ENCODE measurements at regions not wholly inside any gene's neighbourhood (a gene's known extent, or its start where the extent isn't known, plus 50 kb on each side); places are given as distances from the start of the nearest gene placed in this dataset.

DNA sequence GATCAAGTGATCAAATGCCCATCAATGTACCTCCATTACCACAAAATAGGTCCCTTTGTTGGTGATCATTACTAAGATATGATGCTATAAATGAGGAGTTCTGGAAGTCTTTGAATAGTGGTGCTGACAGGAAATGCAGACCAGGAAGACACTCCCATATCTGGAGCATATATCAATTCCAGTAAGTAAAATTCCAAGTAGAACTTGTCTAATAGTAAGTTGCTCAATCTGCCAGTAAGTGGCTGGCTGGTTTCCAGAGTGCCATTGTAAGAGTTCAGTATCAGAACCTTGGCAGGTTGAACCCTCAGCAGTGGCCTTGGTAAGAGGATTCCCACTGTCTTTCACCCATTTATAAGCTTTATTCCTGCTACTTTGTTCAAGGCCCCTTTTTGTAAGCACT, 379.9 kb upstream of the RBMS3 start:
- Mint-ChIP-seq H3K27me3 (ENCODE audit: insufficient read depth, low read depth) (no peaks in the 10 kb centered on the region), H3K27ac (no peak overlapping the region), H3K4me1 (no peaks in the 10 kb centered on the region), H3K9me3 (peaks cover 10% of the 10 kb centered on the region), H3K36me3 (no peaks in the 10 kb centered on the region), H3K4me3 (no peak overlapping the region)
- H3K4me2 ChIP-seq: no peak overlapping the region
- no peak overlapping the region for H3K4me3 ChIP-seq
- H3K9ac ChIP-seq: no peak overlapping the region
- no peak for DNase-seq (ENCODE audit: low spot score)
- H3K9me3 ChIP-seq (ENCODE audit: low read depth): no peaks in the 10 kb centered on the region
- TF ChIP-seq EZH2 (IDR thresholded peaks at IDR 0.05): no peak
- TF ChIP-seq, protein P1, sequence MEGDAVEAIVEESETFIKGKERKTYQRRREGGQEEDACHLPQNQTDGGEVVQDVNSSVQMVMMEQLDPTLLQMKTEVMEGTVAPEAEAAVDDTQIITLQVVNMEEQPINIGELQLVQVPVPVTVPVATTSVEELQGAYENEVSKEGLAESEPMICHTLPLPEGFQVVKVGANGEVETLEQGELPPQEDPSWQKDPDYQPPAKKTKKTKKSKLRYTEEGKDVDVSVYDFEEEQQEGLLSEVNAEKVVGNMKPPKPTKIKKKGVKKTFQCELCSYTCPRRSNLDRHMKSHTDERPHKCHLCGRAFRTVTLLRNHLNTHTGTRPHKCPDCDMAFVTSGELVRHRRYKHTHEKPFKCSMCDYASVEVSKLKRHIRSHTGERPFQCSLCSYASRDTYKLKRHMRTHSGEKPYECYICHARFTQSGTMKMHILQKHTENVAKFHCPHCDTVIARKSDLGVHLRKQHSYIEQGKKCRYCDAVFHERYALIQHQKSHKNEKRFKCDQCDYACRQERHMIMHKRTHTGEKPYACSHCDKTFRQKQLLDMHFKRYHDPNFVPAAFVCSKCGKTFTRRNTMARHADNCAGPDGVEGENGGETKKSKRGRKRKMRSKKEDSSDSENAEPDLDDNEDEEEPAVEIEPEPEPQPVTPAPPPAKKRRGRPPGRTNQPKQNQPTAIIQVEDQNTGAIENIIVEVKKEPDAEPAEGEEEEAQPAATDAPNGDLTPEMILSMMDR (IDR thresholded peaks at IDR 0.05): no peak
- TF ChIP-seq EZH2phosphoT487 (IDR thresholded peaks at IDR 0.05): no peak
- no peaks in the 10 kb centered on the region for H3K4me1 ChIP-seq
- no peaks in the 10 kb centered on the region for H3F3A ChIP-seq (ENCODE audit: low read depth)
- H3K79me2 ChIP-seq (ENCODE audit: low read depth): no peaks in the 10 kb centered on the region
- H2AFZ ChIP-seq (replicated peaks): no peak overlapping the region
- H3K36me3 ChIP-seq: no peaks in the 10 kb centered on the region
- no peaks in the 10 kb centered on the region for H4K20me1 ChIP-seq (ENCODE audit: low read depth)
- H3K27me3 ChIP-seq: no peaks in the 10 kb centered on the region
- no peak overlapping the region for H3K27ac ChIP-seq

DNA sequence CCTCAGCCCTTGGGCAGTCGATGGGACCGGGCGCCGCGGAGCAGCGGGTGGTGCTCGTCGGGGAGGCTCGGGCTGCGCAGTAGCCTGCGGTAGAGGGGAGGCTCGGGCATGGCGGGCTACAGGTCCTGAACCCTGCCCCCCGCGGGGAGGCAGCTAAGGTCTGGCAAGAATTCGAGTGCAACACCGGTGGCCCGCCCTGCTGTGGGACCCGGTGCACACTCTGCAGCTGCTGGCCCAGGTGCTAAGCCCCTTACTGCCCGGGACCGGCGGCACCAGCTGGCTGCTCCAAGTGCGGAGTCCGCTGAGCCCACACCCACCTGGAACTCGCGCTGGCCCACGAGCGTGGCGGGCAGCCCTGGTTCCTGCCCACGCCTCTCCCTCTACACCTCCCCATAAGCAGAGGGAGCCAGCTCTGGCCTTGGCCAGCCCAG, 377.7 kb upstream of the RBMS3 start:
- no peak overlapping the region for H3K27ac Mint-ChIP-seq
- no peaks in the 10 kb centered on the region for H3K9me3 ChIP-seq (ENCODE audit: low read depth)
- H3K79me2 ChIP-seq (ENCODE audit: low read depth): no peaks in the 10 kb centered on the region
- DNase-seq (ENCODE audit: low spot score): no peak
- no peaks in the 10 kb centered on the region for H3K27me3 ChIP-seq
- TF ChIP-seq EZH2phosphoT487 (IDR thresholded peaks at IDR 0.05) (no peak), EZH2 (IDR thresholded peaks at IDR 0.05) (no peak)
- TF ChIP-seq, protein P1 (IDR thresholded peaks at IDR 0.05): no peak
- H3K9ac ChIP-seq: no peak overlapping the region
- H3K4me3 Mint-ChIP-seq: no peak overlapping the region
- H3K9me3 Mint-ChIP-seq: peaks cover 9% of the 10 kb centered on the region
- H3K36me3 Mint-ChIP-seq: no peaks in the 10 kb centered on the region
- H3K4me3 ChIP-seq: no peak overlapping the region
- H3K36me3 ChIP-seq: no peaks in the 10 kb centered on the region
- no peaks in the 10 kb centered on the region for H3K4me1 Mint-ChIP-seq
- H3K4me2 ChIP-seq: no peak overlapping the region
- peaks cover 3% of the 10 kb centered on the region for H3K27me3 Mint-ChIP-seq (ENCODE audit: insufficient read depth, low read depth)
- no peaks in the 10 kb centered on the region for H3K4me1 ChIP-seq
- no peak overlapping the region for H2AFZ ChIP-seq (replicated peaks)
- no peak overlapping the region for H3K27ac ChIP-seq
- no peaks in the 10 kb centered on the region for H3F3A ChIP-seq (ENCODE audit: low read depth)
- H4K20me1 ChIP-seq (ENCODE audit: low read depth): no peaks in the 10 kb centered on the region

DNA sequence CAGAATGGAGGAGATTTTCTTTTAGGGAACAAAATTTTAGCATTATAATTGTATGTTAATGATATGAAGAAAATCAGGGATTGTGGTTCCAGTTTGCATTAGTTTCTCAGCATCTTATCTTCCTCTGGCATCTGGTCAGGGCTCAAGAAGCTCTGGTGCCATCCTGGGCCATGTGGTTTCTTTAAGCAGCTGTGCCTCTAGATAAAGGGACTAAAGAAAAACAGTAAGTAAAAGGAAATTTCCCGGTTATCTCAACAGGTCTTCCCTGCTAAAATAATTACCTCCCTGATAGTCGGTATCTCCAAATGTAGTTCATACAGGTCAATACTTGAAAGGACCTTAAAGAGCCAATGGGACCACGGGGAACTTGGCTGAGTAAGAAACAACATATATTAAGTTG, 375.1 kb upstream of the RBMS3 start:
- no peak overlapping the region for H3K9ac ChIP-seq
- H3K36me3 Mint-ChIP-seq: no peaks in the 10 kb centered on the region
- TF ChIP-seq EZH2phosphoT487 (IDR thresholded peaks at IDR 0.05) (no peak), EZH2 (IDR thresholded peaks at IDR 0.05) (no peak)
- TF ChIP-seq, protein P1 (IDR thresholded peaks at IDR 0.05): no peak

More for the DNA sequence above, 375.1 kb upstream of the RBMS3 start:
- no peak overlapping the region for H3K4me3 Mint-ChIP-seq
- Histone ChIP-seq H3K27me3 (no peaks in the 10 kb centered on the region), H3K9me3 (ENCODE audit: low read depth) (no peaks in the 10 kb centered on the region), H3K27ac (no peak overlapping the region), H2AFZ (replicated peaks) (no peak overlapping the region), H3F3A (ENCODE audit: low read depth) (no peaks in the 10 kb centered on the region), H3K4me2 (no peak overlapping the region), H3K4me3 (no peak overlapping the region), H3K36me3 (no peaks in the 10 kb centered on the region), H3K79me2 (ENCODE audit: low read depth) (no peaks in the 10 kb centered on the region), H3K4me1 (no peaks in the 10 kb centered on the region), H4K20me1 (ENCODE audit: low read depth) (no peaks in the 10 kb centered on the region)
- H3K27ac Mint-ChIP-seq: no peak overlapping the region
- no peak for DNase-seq (ENCODE audit: low spot score)
- peaks cover 3% of the 10 kb centered on the region for H3K27me3 Mint-ChIP-seq (ENCODE audit: insufficient read depth, low read depth)
- no peaks in the 10 kb centered on the region for H3K4me1 Mint-ChIP-seq
- peaks cover 9% of the 10 kb centered on the region for H3K9me3 Mint-ChIP-seq
